Transverse colon (tissue), 4 donors: ENCODE measurements at regions not wholly inside any gene's neighbourhood (a gene's known extent, or its start where the extent isn't known, plus 50 kb on each side); places are given as distances from the start of the nearest gene placed in this dataset.

Experiments
- DNase-seq: peaks from one replicate; pipeline ENCODE4 v3.0.0-alpha.2; 2019
- H3K27ac ChIP-seq, 4 donors: fragments of 200-600 bp; sonication (generic); 2 replicates each; pipeline ENCODE4 v1.5.1; 2016 to 2018; ENCODE audit warnings: inconsistent platforms in 4 of 4
- H3K27me3 ChIP-seq: fragments of 200-600 bp; sonication (generic); 2 replicates; pipeline ENCODE4 v1.5.1; 2017; ENCODE audit warnings: inconsistent platforms
- H3K36me3 ChIP-seq, 4 donors: fragments of 200-600 bp; sonication (generic); 2 replicates each; pipeline ENCODE4 v1.5.1; 2017 to 2019; ENCODE audit warnings: inconsistent platforms in 4 of 4
- H3K4me1 ChIP-seq, 4 donors: fragments of 200-600 bp; sonication (generic); 2 replicates each; pipeline ENCODE4 v1.5.1; 2017 to 2020; ENCODE audit warnings: inconsistent platforms in 4 of 4
- H3K4me3 ChIP-seq, 4 donors: fragments of 200-600 bp; sonication (generic); 1 replicate in 1 of 4; 2 replicates in 3 of 4; pipeline versions ENCODE4 v1.5.1 to v1.6.1; 2017 to 2019; ENCODE audit warnings: inconsistent platforms in 4 of 4
- H3K9me3 ChIP-seq, 2 donors: fragments of 200-600 bp; sonication (generic); 2 replicates each; pipeline ENCODE4 v1.5.1; 2017 to 2019; ENCODE audit warnings: inconsistent platforms in 2 of 2
- CTCF ChIP-seq, 5 experiments: fragments of 200-600 bp in 3 of 5; fragments of 450-650 bp in 2 of 5; sonication (generic) in 3 of 5; IDR thresholded peaks; 1 replicate in 2 of 5; 2 replicates in 3 of 5; pipeline ENCODE4 v1.5.1; 2016 to 2017; ENCODE audit warnings: antibody characterized with exemption in 5 of 5, inconsistent platforms in 3 of 5, mild to moderate bottlenecking in 2 of 5, moderate library complexity in 1 of 5
- EP300 ChIP-seq: sonication (generic); formaldehyde crosslinking; IDR thresholded peaks from one replicate; pipeline ENCODE4 v1.6.1; 2017; ENCODE audit warnings: antibody characterized with exemption, low read depth
- POLR2A ChIP-seq: fragments of 450-650 bp; IDR thresholded peaks from one replicate; pipeline ENCODE4 v1.6.1; 2016; ENCODE audit warnings: antibody characterized with exemption, mild to moderate bottlenecking, moderate library complexity
- POLR2AphosphoS5 ChIP-seq, 3 donors: sonication (generic); formaldehyde crosslinking; IDR thresholded peaks; one replicate each; pipeline ENCODE4 v1.6.1; 2016; ENCODE audit warnings: antibody characterized with exemption in 3 of 3
- WGBS, 2 donors: methylation state at CpG; one replicate each; pipeline ENCODE4 v1.1.5; 2018; ENCODE audit warnings: low coverage in 1 of 2; 5-methylcytosine and 5-hydroxymethylcytosine counted together
- in situ Hi-C, 4 donors: fragments of 200-750 bp; cut with MboI; loops; one replicate each; pipeline versions ENCODE4 v1.15.0 to v1.15.1; 2017; ENCODE audit warnings: low sequenced_read_pairs in 3 of 4, low pct_ligation_motif_present in 1 of 4, low pct_unique_long_range_greater_than_20kb in 1 of 4
- intact Hi-C: fragments of 100-400 bp; cut with DNase I; formaldehyde crosslinking; loops from one replicate; pipeline ENCODE4 v1.15.1; 2023; ENCODE audit warnings: low total_unique reads

GRCh38 chr2:151181524-151181923, 80.1 kb downstream of the RBM43 start:
- intact Hi-C loops, result no loop called here
- DNase-seq, result no peak
- Histone ChIP-seq H3K4me3 (no peak overlapping the region), H3K4me1 (no peaks in the 10 kb centered on the region), H3K27ac (no peak overlapping the region), H3K27me3 (no peaks in the 10 kb centered on the region), H3K9me3 (no peaks in the 10 kb centered on the region), H3K36me3 (no peaks in the 10 kb centered on the region)
- in situ Hi-C loops, result no loop called here
- 63 to 75% methylated on average over 5 to 6 of the region's 6 CpGs for WGBS, 2 donors
- TF ChIP-seq CTCF (IDR thresholded peaks at IDR 0.05), result no peak
- no peak for TF ChIP-seq POLR2AphosphoS5 (IDR thresholded peaks at IDR 0.05)
- no peak for TF ChIP-seq EP300
- TF ChIP-seq POLR2A, result no peak

GRCh38 chr2:151180123-151180522, 81.5 kb downstream of the RBM43 start:
- WGBS, 2 donors, result 78 to 84% methylated on average over 3 of the region's 3 CpGs
- intact Hi-C loops (no loop called here), in situ Hi-C loops (no loop called here)

GRCh38 chr2:151178207-151178606, 83.5 kb downstream of the RBM43 start:
- Histone ChIP-seq H3K27ac (no peak overlapping the region), H3K27me3 (no peaks in the 10 kb centered on the region), H3K9me3 (no peaks in the 10 kb centered on the region), H3K36me3 (no peaks in the 10 kb centered on the region), H3K4me3 (no peak overlapping the region), H3K4me1 (no peaks in the 10 kb centered on the region)
- intact Hi-C loops, result no loop called here
- 87 to 88% methylated on average over 5 of the region's 5 CpGs for WGBS, 2 donors
- in situ Hi-C loops, result no loop called here
- TF ChIP-seq CTCF (IDR thresholded peaks at IDR 0.05) (no peak), POLR2A (no peak), EP300 (no peak), POLR2AphosphoS5 (IDR thresholded peaks at IDR 0.05) (no peak)
- DNase-seq, result no peak

More at GRCh38 chr2:151180123-151180522, 81.5 kb downstream of the RBM43 start:
- Histone ChIP-seq H3K27me3 (no peaks in the 10 kb centered on the region), H3K27ac (no peak overlapping the region), H3K9me3 (no peaks in the 10 kb centered on the region), H3K4me3 (no peak overlapping the region), H3K36me3 (no peaks in the 10 kb centered on the region), H3K4me1 (no peaks in the 10 kb centered on the region)
- no peak for DNase-seq
- no peak for TF ChIP-seq CTCF (IDR thresholded peaks at IDR 0.05)
- TF ChIP-seq POLR2AphosphoS5 (IDR thresholded peaks at IDR 0.05), result no peak

GRCh38 chr2:151177756-151178155, 83.9 kb downstream of the RBM43 start:
- Histone ChIP-seq H3K4me3 (no peak overlapping the region), H3K27me3 (no peaks in the 10 kb centered on the region), H3K4me1 (no peaks in the 10 kb centered on the region), H3K36me3 (no peaks in the 10 kb centered on the region), H3K9me3 (no peaks in the 10 kb centered on the region), H3K27ac (no peak overlapping the region)
- intact Hi-C loops, result no loop called here
- TF ChIP-seq CTCF (IDR thresholded peaks at IDR 0.05) (no peak), POLR2A (no peak), EP300 (no peak)
- in situ Hi-C loops, result no loop called here
- 86 to 96% methylated on average over 4 of the region's 4 CpGs for WGBS, 2 donors
- DNase-seq, result no peak
